Neural progenitor cell (in vitro differentiated cells): ENCODE measurements at regions not wholly inside any gene's neighbourhood (a gene's known extent, or its start where the extent isn't known, plus 50 kb on each side); places are given as distances from the start of the nearest gene placed in this dataset.

Experiments
- CTCF ChIP-seq: fragments of 200-600 bp; sonication (generic); IDR thresholded peaks from 2 replicates; pipeline ENCODE4 v1.5.1; 2017; ENCODE audit warnings: antibody characterized with exemption, mild to moderate bottlenecking
- EZH2 ChIP-seq: fragments of 200-600 bp; sonication (generic); IDR thresholded peaks from 2 replicates; pipeline ENCODE4 v1.6.1; 2017; ENCODE audit warnings: antibody characterized with exemption, mild to moderate bottlenecking, moderate library complexity

- TF ChIP-seq CTCF (no peak), EZH2 (no peak)
Measured at GRCh38 chr16:49201118-49201517, 80.5 kb downstream of the CBLN1 start.
